H1 (cell line): ENCODE measurements at regions not wholly inside any gene's neighbourhood (a gene's known extent, or its start where the extent isn't known, plus 50 kb on each side); places are given as distances from the start of the nearest gene placed in this dataset.

Experiments
- CTCF ChIA-PET: fragments of 300-600 bp; sonication (Branson Sonifier 250); formaldehyde crosslinking; loops from one replicate; lab custom pipeline; 2021; ENCODE audit not compliant: partially characterized antibody; lab: Charles Lee
- POLR2A ChIA-PET: fragments of 300-600 bp; sonication (Branson Sonifier 250); formaldehyde crosslinking; loops from one replicate; lab custom pipeline; 2021; ENCODE audit warnings: inconsistent platforms; ENCODE audit not compliant: partially characterized antibody; lab: Charles Lee
- DNase-seq, 2 experiments: peaks; one replicate each; pipeline versions ENCODE4 v3.0.0 to v3.0.0-alpha.2; 2010 to 2022; ENCODE audit warnings: low spot score in 2 of 2, low read depth in 1 of 2, mixed read lengths in 1 of 2
- FAIRE-seq: peaks from 2 replicates; lab custom pipeline; 2011; peaks lifted over from hg19 to GRCh38; lab: Jason Lieb, UNC
- H2AFZ ChIP-seq: 2 replicates; pipeline ENCODE4 v1.8.1; 2012; ENCODE audit warnings: low read length, inconsistent platforms
- H2AK5ac ChIP-seq: 2 replicates; pipeline ENCODE4 v1.6.1; 2013; ENCODE audit warnings: low read depth, low read length
- H2BK120ac ChIP-seq: replicated peaks from 2 replicates; pipeline ENCODE3; 2013; ENCODE audit warnings: low read depth, low read length, inconsistent platforms
- H2BK12ac ChIP-seq: 2 replicates; pipeline ENCODE4 v1.6.1; 2013; ENCODE audit warnings: low read depth, low read length
- H2BK15ac ChIP-seq: 2 replicates; pipeline ENCODE4 v1.6.1; 2013; ENCODE audit warnings: low read length
- H2BK20ac ChIP-seq: 2 replicates; pipeline ENCODE4 v1.6.1; 2013; ENCODE audit warnings: low read length
- H2BK5ac ChIP-seq: 2 replicates; pipeline ENCODE4 v1.6.1; 2013; ENCODE audit warnings: low read depth, low read length
- H3K14ac ChIP-seq: 2 replicates; pipeline ENCODE4 v1.6.1; 2013; ENCODE audit warnings: inconsistent platforms; ENCODE audit not compliant: insufficient read length
- H3K18ac ChIP-seq: 2 replicates; pipeline ENCODE4 v1.6.1; 2013; ENCODE audit warnings: low read length; ENCODE audit errors: extremely low read depth
- H3K23ac ChIP-seq: 2 replicates; pipeline ENCODE4 v1.6.1; 2013; ENCODE audit warnings: inconsistent platforms; ENCODE audit not compliant: insufficient read length
- H3K23me2 ChIP-seq: 2 replicates; pipeline ENCODE4 v1.6.1; 2013; ENCODE audit warnings: low read depth, low read length
- H3K27ac ChIP-seq: 2 replicates; pipeline ENCODE4 v1.6.1; 2011; ENCODE audit warnings: low read depth, low read length, inconsistent platforms
- H3K27me3 ChIP-seq, 4 experiments: replicated peaks in 1 of 4; 1 replicate in 1 of 4; 2 replicates in 3 of 4; pipeline versions ENCODE4 v1.6.1 to v1.8.1; 2011 to 2013; ENCODE audit warnings: low read length in 3 of 4, mild to moderate bottlenecking in 3 of 4, inconsistent platforms in 2 of 4, mixed read lengths in 2 of 4, moderate library complexity in 1 of 4; ENCODE audit not compliant: control insufficient read depth in 3 of 4, insufficient read depth in 3 of 4; ENCODE audit errors: extremely low read depth in 1 of 4
- H3K36me3 ChIP-seq, 4 experiments: 2 replicates each; pipeline versions ENCODE4 v1.6.1 to v1.8.1; 2011 to 2013; ENCODE audit warnings: mild to moderate bottlenecking in 4 of 4, low read length in 3 of 4, moderate library complexity in 2 of 4, control low read depth in 1 of 4, inconsistent platforms in 1 of 4; ENCODE audit not compliant: insufficient read depth in 4 of 4, control insufficient read depth in 2 of 4
- H3K4ac ChIP-seq: replicated peaks from 2 replicates; pipeline ENCODE3; 2013; ENCODE audit warnings: low read length, low read depth, mixed read lengths, inconsistent platforms; ENCODE audit not compliant: insufficient read length
- H3K4me1 ChIP-seq, 4 experiments: replicated peaks in 1 of 4; 1 replicate in 1 of 4; 2 replicates in 3 of 4; pipeline versions ENCODE4 v1.6.1 to v1.8.1; 2011 to 2013; ENCODE audit warnings: low read length in 3 of 4, inconsistent platforms in 2 of 4, mixed read lengths in 1 of 4; ENCODE audit not compliant: insufficient read depth in 4 of 4, control insufficient read depth in 3 of 4
- H3K4me2 ChIP-seq, 2 experiments: 2 replicates each; pipeline versions ENCODE4 v1.6.1 to v1.8.1; 2011 to 2013; ENCODE audit warnings: low read depth in 2 of 2, low read length in 2 of 2, control low read depth in 1 of 2, inconsistent platforms in 1 of 2, mild to moderate bottlenecking in 1 of 2; ENCODE audit not compliant: insufficient read depth in 1 of 2
- H3K4me3 ChIP-seq, 4 experiments: fragments of 200-600, 300-600 bp in 1 of 4; sonication (generic), shearing (Covaris generic), sonication (Bioruptor Twin) in 1 of 4; 2 replicates each; pipeline versions ENCODE4 v1.5.1 to v1.8.1; 2011 to 2016; ENCODE audit warnings: low read length in 4 of 4, low read depth in 3 of 4, control low read depth in 2 of 4, inconsistent platforms in 2 of 4, mild to moderate bottlenecking in 2 of 4, mixed read lengths in 1 of 4, moderate library complexity in 1 of 4; ENCODE audit not compliant: insufficient read depth in 2 of 4; ENCODE audit errors: extremely low read depth in 1 of 4
- H3K56ac ChIP-seq: replicated peaks from 2 replicates; pipeline ENCODE3; 2013; ENCODE audit warnings: low read depth, mild to moderate bottlenecking, mixed read lengths, low read length, inconsistent platforms; ENCODE audit not compliant: insufficient read length
- H3K79me1 ChIP-seq: 2 replicates; pipeline ENCODE4 v1.6.1; 2013; ENCODE audit warnings: low read depth, low read length, control low read depth
- H3K79me2 ChIP-seq, 2 experiments: 2 replicates each; pipeline versions ENCODE4 v1.6.1 to v1.8.1; 2012 to 2013; ENCODE audit warnings: low read length in 2 of 2, mild to moderate bottlenecking in 2 of 2, inconsistent platforms in 1 of 2; ENCODE audit not compliant: insufficient read depth in 2 of 2, control insufficient read depth in 1 of 2
- H3K9ac ChIP-seq, 4 experiments: replicated peaks in 1 of 4; 1 replicate in 1 of 4; 2 replicates in 3 of 4; pipeline versions ENCODE4 v1.6.1 to v1.8.1; 2011 to 2013; ENCODE audit warnings: low read depth in 3 of 4, low read length in 3 of 4, control low read depth in 2 of 4, mild to moderate bottlenecking in 2 of 4, moderate library complexity in 2 of 4, inconsistent platforms in 1 of 4; ENCODE audit errors: extremely low read depth in 1 of 4
- H3K9me3 ChIP-seq, 2 experiments: 2 replicates each; pipeline versions ENCODE4 v1.6.1 to v1.8.1; 2012 to 2013; ENCODE audit warnings: mild to moderate bottlenecking in 2 of 2, moderate library complexity in 2 of 2, control low read depth in 1 of 2, inconsistent platforms in 1 of 2, low read depth in 1 of 2, low read length in 1 of 2, mixed read lengths in 1 of 2; ENCODE audit not compliant: insufficient read depth in 2 of 2
- H4K20me1 ChIP-seq, 2 experiments: replicated peaks in 1 of 2; 2 replicates each; pipeline versions ENCODE3 to v1.8.1; 2011 to 2013; ENCODE audit warnings: inconsistent platforms in 2 of 2, low read length in 2 of 2, mild to moderate bottlenecking in 1 of 2; ENCODE audit not compliant: insufficient read depth in 2 of 2, control insufficient read depth in 1 of 2
- H4K5ac ChIP-seq: 2 replicates; pipeline ENCODE4 v1.6.1; 2013; ENCODE audit warnings: low read length, low read depth, mixed read lengths, inconsistent platforms; ENCODE audit not compliant: insufficient read length
- H4K8ac ChIP-seq: 2 replicates; pipeline ENCODE4 v1.8.0; 2013; ENCODE audit warnings: mild to moderate bottlenecking, moderate library complexity, low read length, inconsistent platforms; ENCODE audit not compliant: insufficient read depth; ENCODE audit errors: extremely low read depth
- H4K91ac ChIP-seq: replicated peaks from 2 replicates; pipeline ENCODE3; 2013; ENCODE audit warnings: low read length, mixed read lengths, inconsistent platforms; ENCODE audit not compliant: insufficient read length
- CHD7 ChIP-seq: fragments of 300-600 bp; sonication (generic); IDR thresholded peaks from 2 replicates; pipeline ENCODE4 v1.7.1; 2012; ENCODE audit warnings: low read length, moderate library complexity, mild to moderate bottlenecking, inconsistent platforms; ENCODE audit not compliant: insufficient replicate concordance
- WGBS, 2 experiments: shearing (Covaris generic) in 1 of 2; methylation state at CpG; one replicate each; pipeline versions ENCODE4 v1.1.6 to v1.1.7; 2013 to 2015; ENCODE audit warnings: low lambda C conversion rate in 2 of 2, mixed read lengths in 2 of 2, inconsistent platforms in 1 of 2, low coverage in 1 of 2, missing lambda C conversion rate in 1 of 2; ENCODE audit not compliant: insufficient replicate concordance in 2 of 2, insufficient coverage in 1 of 2, insufficient read length in 1 of 2; ENCODE audit errors: extremely low coverage in 1 of 2, missing lambda C conversion rate in 1 of 2; 5-methylcytosine and 5-hydroxymethylcytosine counted together

DNA sequence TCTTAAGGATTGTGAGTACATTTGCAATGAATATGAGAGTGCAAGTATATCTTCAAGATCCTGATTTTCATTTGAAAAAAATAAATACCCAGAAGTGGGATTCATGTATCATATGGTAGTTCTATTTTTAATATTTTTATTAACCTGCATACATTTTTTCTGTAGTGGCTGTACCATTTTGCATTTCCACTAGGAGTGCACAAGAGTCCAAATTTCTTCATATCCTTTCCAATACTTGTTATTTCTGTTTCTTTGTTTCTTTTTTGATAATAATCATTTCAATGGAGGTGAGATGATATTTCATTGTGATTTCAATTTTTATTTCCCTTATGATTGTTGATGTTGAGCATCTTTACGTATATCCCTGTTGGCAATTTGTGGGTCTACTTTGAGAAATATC lies 759.8 kb upstream of the CNTN5 start:
- no peak overlapping the region for H3K56ac ChIP-seq
- H2BK12ac ChIP-seq: no peak overlapping the region
- H3K27me3 ChIP-seq: no peaks in the 10 kb centered on the region
- no peak overlapping the region for H2BK5ac ChIP-seq
- H3K4me1 ChIP-seq: no peaks in the 10 kb centered on the region
- ChIA-PET CTCF (no interaction called here), POLR2A (no interaction called here)
- no peaks in the 10 kb centered on the region for H3K9me3 ChIP-seq
- no peaks in the 10 kb centered on the region for H3K79me1 ChIP-seq
- no peak overlapping the region for H3K4ac ChIP-seq
- no peak overlapping the region for H2AFZ ChIP-seq
- H3K23ac ChIP-seq: no peak overlapping the region
- 95% methylated on average over 1 of the region's 1 CpG; no CpG with 5 or more reads in 1 of the 2 experiments for WGBS, 2 experiments
- no peak overlapping the region for H3K14ac ChIP-seq
- no peak overlapping the region for H3K9ac ChIP-seq
- H3K4me3 ChIP-seq: no peak overlapping the region
- H2AK5ac ChIP-seq: no peak overlapping the region
- H3K27ac ChIP-seq: no peak overlapping the region
- FAIRE-seq (no peak), DNase-seq (no peak)
- H4K8ac ChIP-seq: no peak overlapping the region
- no peak overlapping the region for H2BK15ac ChIP-seq
- no peak overlapping the region for H4K5ac ChIP-seq
- no peak overlapping the region for H3K4me2 ChIP-seq
- no peaks in the 10 kb centered on the region for H3K79me2 ChIP-seq
- H3K23me2 ChIP-seq: no peaks in the 10 kb centered on the region
- no peak overlapping the region for H2BK20ac ChIP-seq
- no peak overlapping the region for H3K18ac ChIP-seq
- no peak overlapping the region for H2BK120ac ChIP-seq
- H4K91ac ChIP-seq: no peak overlapping the region
- no peaks in the 10 kb centered on the region for H4K20me1 ChIP-seq
- no peaks in the 10 kb centered on the region for H3K36me3 ChIP-seq
- TF ChIP-seq CHD7: no peak
